ENCODE measurements at regions not wholly inside any gene's neighbourhood (a gene's known extent, or its start where the extent isn't known, plus 50 kb on each side); places are given as distances from the start of the nearest gene placed in this dataset.

GRCh38 chr12:46449856-46450255 is 77.3 kb upstream of the SLC38A2 start:
- H3K4me3 ChIP-seq (ENCODE audit: low read depth, low read length) = no peak overlapping the region
- TF ChIP-seq CTCF (IDR thresholded peaks at IDR 0.05; ENCODE audit: low read depth, low read length) = no peak
- in situ Hi-C loops (cut with HindIII; ENCODE audit: low sequenced_read_pairs) = no loop called here
- no peak for DNase-seq (ENCODE audit: low read depth, low spot score)

- no peak for DNase-seq (ENCODE audit: low read depth, low spot score)
- in situ Hi-C loops (cut with HindIII; ENCODE audit: low sequenced_read_pairs) = no loop called here
- no peak overlapping the region for H3K4me3 ChIP-seq (ENCODE audit: low read depth, low read length)
- TF ChIP-seq CTCF (IDR thresholded peaks at IDR 0.05; ENCODE audit: low read depth, low read length) = no peak
These were observed 76.7 kb upstream of the SLC38A2 start for GRCh38 chr12:46449316-46449715.

- in situ Hi-C loops (cut with HindIII; ENCODE audit: low sequenced_read_pairs) = no loop called here
- TF ChIP-seq CTCF (IDR thresholded peaks at IDR 0.05; ENCODE audit: low read depth, low read length) = no peak
- no peak for DNase-seq (ENCODE audit: low read depth, low spot score)
- H3K4me3 ChIP-seq (ENCODE audit: low read depth, low read length) = no peak overlapping the region
These were observed 74.1 kb upstream of the SLC38A2 start for GRCh38 chr12:46446645-46447044.

GRCh38 chr12:46445551-46446235 is 73.1 kb upstream of the SLC38A2 start:
- TF ChIP-seq CTCF (IDR thresholded peaks at IDR 0.05; ENCODE audit: low read depth, low read length) = no peak
- DNase-seq (ENCODE audit: low read depth, low spot score) = no peak
- H3K4me3 ChIP-seq (ENCODE audit: low read depth, low read length) = no peak overlapping the region
- in situ Hi-C loops (cut with HindIII; ENCODE audit: low sequenced_read_pairs) = no loop called here

- in situ Hi-C loops (cut with HindIII; ENCODE audit: low sequenced_read_pairs) = no loop called here
- no peak for DNase-seq (ENCODE audit: low read depth, low spot score)
- TF ChIP-seq CTCF (IDR thresholded peaks at IDR 0.05; ENCODE audit: low read depth, low read length) = no peak
- H3K4me3 ChIP-seq (ENCODE audit: low read depth, low read length) = no peak overlapping the region
These were observed 72.5 kb upstream of the SLC38A2 start for GRCh38 chr12:46445093-46445492.

- no peak for DNase-seq (ENCODE audit: low read depth, low spot score)
- TF ChIP-seq CTCF (IDR thresholded peaks at IDR 0.05; ENCODE audit: low read depth, low read length) = no peak
- in situ Hi-C loops (cut with HindIII; ENCODE audit: low sequenced_read_pairs) = no loop called here
- H3K4me3 ChIP-seq (ENCODE audit: low read depth, low read length) = no peak overlapping the region
These were observed 71.2 kb upstream of the SLC38A2 start for GRCh38 chr12:46443594-46444263.

Measured in astrocyte of the spinal cord (primary cell).